ENCODE measurements at regions not wholly inside any gene's neighbourhood (a gene's known extent, or its start where the extent isn't known, plus 50 kb on each side); places are given as distances from the start of the nearest gene placed in this dataset.

DNA sequence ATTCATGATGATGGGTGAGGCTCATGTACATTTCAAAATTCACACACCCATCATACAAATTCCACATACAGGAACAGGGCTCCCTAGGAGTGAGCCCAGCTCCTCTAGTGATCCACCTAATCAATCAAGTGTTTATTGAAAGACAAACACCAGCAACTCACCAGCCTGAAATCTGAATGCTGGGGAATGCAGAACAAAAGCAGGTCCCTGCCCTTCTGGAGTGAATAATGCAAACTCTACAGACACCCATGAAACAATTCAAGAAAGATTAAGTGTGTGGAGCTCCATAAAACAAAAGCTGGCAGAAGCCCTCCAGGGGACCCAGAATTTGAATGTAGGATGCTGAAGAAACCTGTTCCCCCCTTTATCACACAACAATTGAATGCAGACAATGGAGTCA is 396.7 kb upstream of the JARID2 start:
- TF ChIP-seq CTCF (IDR thresholded peaks at IDR 0.05) = no peak
- TF ChIP-seq POLR2A (IDR thresholded peaks at IDR 0.05) = no peak
